HUES6 (cell line): ENCODE measurements at regions not wholly inside any gene's neighbourhood (a gene's known extent, or its start where the extent isn't known, plus 50 kb on each side); places are given as distances from the start of the nearest gene placed in this dataset.

Experiments used
- H3K27ac ChIP-seq: 2 replicates; pipeline ENCODE4 v1.7.0; 2013; ENCODE audit warnings: low read depth, mild to moderate bottlenecking, low read length, inconsistent platforms
- H3K27me3 ChIP-seq: 2 replicates; pipeline ENCODE4 v1.6.1; 2013; ENCODE audit warnings: low read length; ENCODE audit not compliant: control insufficient read depth, insufficient read depth
- H3K36me3 ChIP-seq: 2 replicates; pipeline ENCODE4 v1.6.1; 2013; ENCODE audit warnings: low read length; ENCODE audit not compliant: control insufficient read depth, insufficient read depth
- H3K4me1 ChIP-seq: 2 replicates; pipeline ENCODE4 v1.6.1; 2013; ENCODE audit warnings: low read length; ENCODE audit not compliant: control insufficient read depth, insufficient read depth
- H3K4me3 ChIP-seq: 2 replicates; pipeline ENCODE4 v1.5.1; 2013; ENCODE audit warnings: low read depth, low read length
- H3K9ac ChIP-seq: one replicate; pipeline ENCODE4 v1.6.1; 2013; ENCODE audit warnings: mild to moderate bottlenecking, low read length
- H3K9me3 ChIP-seq: 2 replicates; pipeline ENCODE4 v1.6.1; 2013; ENCODE audit warnings: low read depth, low read length; ENCODE audit not compliant: control insufficient read depth, insufficient read depth

DNA sequence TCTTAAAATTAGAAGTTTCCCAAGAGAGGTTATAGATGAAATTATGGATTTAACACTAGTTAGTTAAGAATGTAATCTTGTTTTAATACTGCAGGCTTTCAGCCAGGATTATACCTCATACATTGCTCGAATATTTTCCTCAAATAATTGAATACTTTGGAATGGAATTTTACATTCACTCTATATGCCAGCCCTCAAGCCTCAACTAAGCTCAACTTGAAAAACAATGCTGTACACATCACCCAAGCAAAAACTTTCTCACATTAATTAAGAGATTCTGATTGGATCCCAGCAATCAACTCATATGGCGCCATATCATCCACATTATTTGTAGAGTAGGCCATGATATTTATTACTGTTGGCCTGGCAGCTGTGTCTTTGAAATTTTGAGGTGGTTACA lies 710.7 kb upstream of the ADAMTS5 start:
- Histone ChIP-seq H3K4me1 (no peaks in the 10 kb centered on the region), H3K27me3 (no peaks in the 10 kb centered on the region), H3K27ac (no peak overlapping the region), H3K36me3 (no peaks in the 10 kb centered on the region), H3K9me3 (no peaks in the 10 kb centered on the region), H3K4me3 (no peak overlapping the region), H3K9ac (no peak overlapping the region)

DNA sequence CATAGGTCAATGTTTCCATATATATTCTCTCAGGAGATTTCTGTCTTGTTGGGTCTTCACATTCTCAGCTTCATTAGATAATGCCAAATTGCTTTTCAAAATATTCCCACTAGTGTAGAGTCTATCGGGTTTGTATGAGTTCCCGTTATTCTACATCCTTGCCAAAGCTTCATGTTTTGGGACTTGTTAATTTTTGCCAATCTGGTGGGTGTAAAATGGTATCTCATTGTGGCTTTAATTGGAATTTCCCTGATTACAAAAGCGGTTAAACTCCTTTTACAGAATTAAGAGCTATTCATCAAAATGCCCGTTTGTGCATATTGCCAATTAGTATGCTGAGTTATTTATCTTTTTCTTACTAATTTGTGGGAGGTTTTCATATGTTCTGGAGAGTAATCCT lies 708.4 kb upstream of the ADAMTS5 start:
- no peaks in the 10 kb centered on the region for H3K36me3 ChIP-seq
- H3K27ac ChIP-seq: no peak overlapping the region
- no peaks in the 10 kb centered on the region for H3K4me1 ChIP-seq
- H3K4me3 ChIP-seq: no peak overlapping the region
- no peak overlapping the region for H3K9ac ChIP-seq
- H3K27me3 ChIP-seq: no peaks in the 10 kb centered on the region
- no peaks in the 10 kb centered on the region for H3K9me3 ChIP-seq

DNA sequence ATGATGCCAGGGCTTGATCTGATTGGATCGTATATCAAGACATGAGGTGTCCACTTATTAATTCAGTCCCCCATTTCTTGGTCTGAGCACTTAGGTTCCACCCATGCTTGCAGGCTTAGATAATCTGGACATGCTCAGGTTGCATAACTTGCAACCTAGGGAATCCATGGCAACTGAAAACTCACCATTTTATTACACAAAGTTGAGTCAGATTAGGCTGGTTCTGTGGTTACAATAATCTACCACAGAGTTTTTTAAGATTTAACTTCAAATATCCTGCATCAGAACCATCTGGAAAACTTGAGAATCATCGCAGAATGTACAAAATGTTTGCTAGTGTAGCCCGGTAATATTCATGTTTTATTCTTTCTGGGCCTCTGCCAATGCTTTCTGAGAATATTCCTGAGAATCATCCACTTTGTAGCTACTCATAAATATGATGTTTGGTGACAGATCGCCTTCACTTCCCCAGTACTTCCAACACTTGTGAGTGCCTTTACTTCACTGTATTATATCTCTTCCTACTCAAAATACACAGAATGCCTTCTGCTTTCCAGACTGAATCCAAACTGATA lies 707.2 kb upstream of the ADAMTS5 start:
- H3K4me3 ChIP-seq: no peak overlapping the region
- H3K27ac ChIP-seq: no peak overlapping the region
- no peaks in the 10 kb centered on the region for H3K4me1 ChIP-seq

DNA sequence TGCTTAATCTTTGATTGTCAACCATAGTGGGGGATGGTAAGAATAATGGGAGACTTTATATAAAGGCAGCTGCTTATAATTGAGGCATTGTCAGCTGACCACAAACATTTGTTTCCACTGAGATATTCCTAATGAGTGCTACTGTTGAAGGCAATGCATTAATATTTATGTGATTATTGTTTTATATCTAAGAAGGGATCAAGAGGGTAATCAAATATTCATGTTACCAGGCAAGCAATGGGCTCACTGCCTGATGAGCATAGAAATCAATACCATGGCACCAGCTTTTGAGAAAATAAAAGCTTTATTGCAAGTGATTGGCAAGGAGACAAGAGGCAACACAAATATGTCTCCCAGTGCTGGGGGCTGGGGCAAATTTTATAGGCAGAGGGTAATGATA lies 706.7 kb upstream of the ADAMTS5 start:
- Histone ChIP-seq H3K9ac (no peak overlapping the region), H3K36me3 (no peaks in the 10 kb centered on the region), H3K9me3 (no peaks in the 10 kb centered on the region), H3K27ac (no peak overlapping the region), H3K27me3 (no peaks in the 10 kb centered on the region), H3K4me1 (no peaks in the 10 kb centered on the region), H3K4me3 (no peak overlapping the region)

More for the DNA sequence above, 707.2 kb upstream of the ADAMTS5 start:
- Histone ChIP-seq H3K9me3 (no peaks in the 10 kb centered on the region), H3K27me3 (no peaks in the 10 kb centered on the region), H3K36me3 (no peaks in the 10 kb centered on the region), H3K9ac (no peak overlapping the region)

DNA sequence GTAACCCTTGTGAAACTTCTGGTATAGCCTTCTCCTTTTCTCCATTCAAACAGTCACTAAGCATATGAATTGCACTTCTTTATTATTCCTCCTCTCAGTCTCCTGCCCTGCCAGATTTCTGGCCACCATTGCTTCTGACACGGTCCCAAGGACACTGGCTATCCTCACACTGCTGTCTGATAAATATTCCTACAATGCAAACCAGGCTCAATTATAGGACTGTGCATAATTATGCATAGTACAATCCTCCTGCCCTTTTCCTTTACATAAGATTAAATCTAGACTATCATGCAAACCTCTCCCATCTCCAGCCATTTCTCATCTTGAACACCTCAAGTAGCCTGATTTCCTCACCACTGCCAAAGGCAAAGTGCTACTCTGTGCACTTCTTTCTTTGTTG lies 704.3 kb upstream of the ADAMTS5 start:
- no peak overlapping the region for H3K27ac ChIP-seq
- no peak overlapping the region for H3K9ac ChIP-seq
- no peaks in the 10 kb centered on the region for H3K4me1 ChIP-seq
- H3K27me3 ChIP-seq: no peaks in the 10 kb centered on the region
- no peak overlapping the region for H3K4me3 ChIP-seq
- no peaks in the 10 kb centered on the region for H3K9me3 ChIP-seq
- no peaks in the 10 kb centered on the region for H3K36me3 ChIP-seq

DNA sequence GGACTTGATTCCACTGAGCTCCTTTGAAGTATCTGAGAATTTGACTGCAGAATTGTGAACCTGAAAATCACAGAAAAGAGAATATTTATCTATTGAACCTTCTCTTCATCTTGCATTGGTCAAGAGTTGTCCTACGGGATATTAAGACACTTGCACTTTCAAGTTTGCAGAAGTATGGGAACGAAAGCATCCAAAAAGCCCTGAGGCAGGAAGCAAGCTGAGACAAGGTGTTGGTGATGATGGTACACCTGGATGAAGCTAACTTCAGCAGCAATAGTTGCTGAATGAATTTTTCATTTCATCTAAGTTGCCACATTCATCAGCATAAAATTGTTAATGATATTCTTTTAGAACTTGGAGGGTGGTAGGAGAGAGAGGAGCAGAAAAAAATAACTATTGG lies 686.6 kb upstream of the ADAMTS5 start:
- H3K27me3 ChIP-seq: no peaks in the 10 kb centered on the region
- H3K27ac ChIP-seq: no peak overlapping the region
- H3K36me3 ChIP-seq: no peaks in the 10 kb centered on the region
- H3K9ac ChIP-seq: no peak overlapping the region
- no peak overlapping the region for H3K4me3 ChIP-seq
- 0 out of 2 replicates have a peak, but pooled peaks cover 5% of the 10 kb centered on the region for H3K9me3 ChIP-seq
- H3K4me1 ChIP-seq: no peaks in the 10 kb centered on the region

DNA sequence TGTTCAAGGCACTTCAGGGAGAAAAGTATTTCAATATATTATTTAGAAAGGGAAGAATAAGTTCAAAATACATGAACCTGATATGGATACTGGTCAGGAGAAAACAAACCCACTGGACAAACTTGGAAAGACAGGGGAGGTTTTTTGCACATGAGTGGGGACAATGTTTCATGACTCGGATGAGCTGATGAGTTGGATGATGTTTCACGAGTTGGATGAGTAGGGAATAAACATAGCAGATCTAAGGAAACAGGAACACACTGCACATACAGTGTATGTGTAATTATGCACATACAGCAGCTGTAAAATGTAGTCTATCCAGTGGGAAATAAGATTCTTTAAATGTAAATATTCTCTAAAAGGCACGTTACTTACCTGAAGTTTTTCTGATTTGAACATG lies 682.9 kb upstream of the ADAMTS5 start:
- H3K9ac ChIP-seq: no peak overlapping the region
- H3K4me3 ChIP-seq: no peak overlapping the region
- no peaks in the 10 kb centered on the region for H3K27me3 ChIP-seq
- 0 out of 2 replicates have a peak, but pooled peaks cover 5% of the 10 kb centered on the region for H3K9me3 ChIP-seq
- no peak overlapping the region for H3K27ac ChIP-seq
- H3K4me1 ChIP-seq: no peaks in the 10 kb centered on the region
- H3K36me3 ChIP-seq: no peaks in the 10 kb centered on the region

DNA sequence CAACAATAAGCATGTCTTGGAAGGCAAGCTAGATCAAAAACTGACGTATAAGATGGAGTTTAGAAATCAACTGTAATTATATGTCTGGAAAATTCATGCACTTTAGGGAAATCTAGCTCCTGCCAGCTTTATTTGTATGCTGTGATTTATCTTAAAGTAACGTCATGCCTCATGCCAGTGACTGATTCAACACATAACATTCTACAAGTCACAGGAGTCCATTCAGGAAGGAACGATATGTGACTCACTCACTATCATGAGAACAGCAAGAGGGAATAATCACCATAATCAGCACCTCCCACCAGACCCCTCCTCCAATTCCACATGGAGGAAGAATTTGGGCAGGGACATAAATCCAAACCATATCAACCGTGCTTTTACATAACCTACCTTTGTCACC lies 682.4 kb upstream of the ADAMTS5 start:
- Histone ChIP-seq H3K27ac (no peak overlapping the region), H3K9me3 (0 out of 2 replicates have a peak, but pooled peaks cover 5% of the 10 kb centered on the region), H3K36me3 (no peaks in the 10 kb centered on the region), H3K27me3 (no peaks in the 10 kb centered on the region), H3K9ac (no peak overlapping the region), H3K4me1 (no peaks in the 10 kb centered on the region), H3K4me3 (no peak overlapping the region)

DNA sequence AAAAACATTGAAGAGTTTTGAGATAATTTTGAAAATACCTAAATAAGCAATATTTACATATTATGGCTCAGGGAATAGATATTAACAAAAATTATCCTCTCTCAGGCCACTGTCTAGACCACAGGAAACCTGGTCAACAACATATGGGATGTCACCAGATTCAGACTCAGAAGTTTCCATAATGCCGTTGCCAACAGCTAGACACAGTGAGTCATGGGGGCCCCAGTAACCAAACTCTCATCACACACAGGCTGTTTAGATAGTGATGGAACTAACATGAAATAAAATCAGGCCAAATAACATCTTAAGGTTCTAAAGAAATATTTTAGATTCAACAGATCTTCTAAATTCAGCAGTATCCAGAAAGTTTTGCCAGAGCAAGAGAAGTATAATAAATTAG lies 681.7 kb upstream of the ADAMTS5 start:
- H3K9me3 ChIP-seq: peaks cover 6% of the 10 kb centered on the region; the same call in 1 of the 2 replicates
- no peaks in the 10 kb centered on the region for H3K4me1 ChIP-seq
- H3K4me3 ChIP-seq: no peak overlapping the region
- no peak overlapping the region for H3K27ac ChIP-seq
- no peak overlapping the region for H3K9ac ChIP-seq
- no peaks in the 10 kb centered on the region for H3K36me3 ChIP-seq
- H3K27me3 ChIP-seq: no peaks in the 10 kb centered on the region

DNA sequence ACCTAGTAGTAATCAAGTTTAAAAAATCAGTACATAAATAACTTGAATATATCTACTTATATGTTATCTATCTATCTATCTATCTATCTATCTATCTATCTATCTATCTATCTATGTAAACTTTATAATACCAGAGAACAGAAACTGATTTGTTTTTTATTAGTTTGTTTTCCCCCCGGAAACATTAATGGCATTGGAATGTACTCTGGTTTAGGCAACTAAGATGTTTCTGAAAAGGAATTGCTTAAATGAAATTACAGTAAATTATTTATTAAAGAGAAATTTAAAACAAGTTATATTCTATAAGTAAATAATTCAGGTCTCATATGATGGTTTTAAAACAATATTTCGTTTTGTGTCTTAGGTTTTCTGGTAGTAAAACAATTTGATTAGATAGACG lies 681.0 kb upstream of the ADAMTS5 start:
- H3K36me3 ChIP-seq: no peaks in the 10 kb centered on the region
- H3K27me3 ChIP-seq: no peaks in the 10 kb centered on the region
- peaks cover 8% of the 10 kb centered on the region; the same call in 1 of the 2 replicates for H3K9me3 ChIP-seq
- H3K9ac ChIP-seq: no peak overlapping the region
- no peaks in the 10 kb centered on the region for H3K4me1 ChIP-seq
- H3K27ac ChIP-seq: no peak overlapping the region
- H3K4me3 ChIP-seq: no peak overlapping the region

DNA sequence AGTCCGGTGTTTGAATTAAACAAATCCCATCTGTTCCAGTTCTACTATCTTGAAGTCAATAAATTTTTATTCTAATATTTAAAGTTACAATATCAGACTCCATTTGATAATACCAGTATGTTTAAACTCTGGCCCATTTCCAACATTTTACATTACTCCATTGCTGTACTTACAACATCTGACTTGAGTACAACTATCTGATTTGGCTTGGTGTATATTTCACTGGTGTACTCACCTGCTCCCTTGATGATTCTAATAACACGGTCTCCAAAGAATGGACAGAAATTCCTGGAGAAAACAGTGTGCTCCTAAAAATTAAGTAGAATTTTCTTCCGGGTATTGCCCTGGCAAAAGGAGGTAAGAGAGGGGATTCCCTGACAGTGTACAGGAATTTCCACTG lies 680.5 kb upstream of the ADAMTS5 start:
- no peaks in the 10 kb centered on the region for H3K27me3 ChIP-seq
- peaks cover 8% of the 10 kb centered on the region; the same call in 1 of the 2 replicates for H3K9me3 ChIP-seq

DNA sequence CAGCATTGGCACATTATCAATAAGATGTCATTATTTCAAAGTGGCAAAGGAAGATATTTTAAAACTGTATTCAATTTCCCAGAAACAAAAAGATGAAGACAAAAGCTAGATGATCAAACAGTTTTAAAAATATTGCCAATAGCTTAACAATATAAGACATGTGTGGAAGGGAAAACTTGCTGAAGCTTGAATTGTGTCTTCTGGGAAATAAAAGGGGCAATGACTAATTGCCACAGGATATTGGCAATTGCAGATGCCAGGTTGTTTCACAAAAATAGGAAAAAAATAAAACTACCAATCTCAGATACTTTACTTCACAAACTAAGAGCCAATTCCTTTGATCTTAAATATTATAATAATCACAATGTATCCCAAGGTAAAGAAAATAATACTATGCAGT lies 679.8 kb upstream of the ADAMTS5 start:
- Histone ChIP-seq H3K9me3 (peaks cover 8% of the 10 kb centered on the region; the same call in 1 of the 2 replicates), H3K27me3 (no peaks in the 10 kb centered on the region), H3K4me3 (no peak overlapping the region), H3K4me1 (no peaks in the 10 kb centered on the region), H3K27ac (no peak overlapping the region), H3K9ac (no peak overlapping the region), H3K36me3 (no peaks in the 10 kb centered on the region)

More for the DNA sequence above, 680.5 kb upstream of the ADAMTS5 start:
- Histone ChIP-seq H3K27ac (no peak overlapping the region), H3K36me3 (no peaks in the 10 kb centered on the region), H3K9ac (no peak overlapping the region), H3K4me3 (no peak overlapping the region), H3K4me1 (no peaks in the 10 kb centered on the region)
